ENCODE measurements at regions not wholly inside any gene's neighbourhood (a gene's known extent, or its start where the extent isn't known, plus 50 kb on each side); places are given as distances from the start of the nearest gene placed in this dataset.

- Mint-ChIP-seq H3K9me3 (no peaks in the 10 kb centered on the region), H3K27ac (no peak overlapping the region), H3K4me3 (no peak overlapping the region), H3K36me3 (ENCODE audit: low read depth) (no peaks in the 10 kb centered on the region), H3K4me1 (ENCODE audit: low read depth) (peaks cover 5% of the 10 kb centered on the region), H3K27me3 (ENCODE audit: insufficient read depth) (peaks cover 1% of the 10 kb centered on the region)
- intact Hi-C loops (cut with micrococcal nuclease), result loop anchor here (10.0 kb wide), 1 partner anchor 676 kb away; no protein-coding TSS in a partner anchor
- DNase-seq (ENCODE audit: low spot score), result no peak
Measured at GRCh38 chr10:104578671-104579070, 62.4 kb upstream of the SORCS3 start.

- Mint-ChIP-seq H3K4me3 (no peak overlapping the region), H3K9me3 (no peaks in the 10 kb centered on the region), H3K27ac (no peak overlapping the region), H3K36me3 (ENCODE audit: low read depth) (no peaks in the 10 kb centered on the region), H3K27me3 (ENCODE audit: insufficient read depth) (peaks cover 1% of the 10 kb centered on the region), H3K4me1 (ENCODE audit: low read depth) (peaks cover 5% of the 10 kb centered on the region)
- intact Hi-C loops (cut with micrococcal nuclease), result loop anchor here (10.0 kb wide), 1 partner anchor 676 kb away; no protein-coding TSS in a partner anchor
- DNase-seq (ENCODE audit: low spot score), result no peak
Measured at GRCh38 chr10:104579136-104579535, 62.0 kb upstream of the SORCS3 start.

GRCh38 chr10:104580321-104580720 is 60.8 kb upstream of the SORCS3 start:
- no peak overlapping the region for H3K27ac Mint-ChIP-seq
- H3K4me3 Mint-ChIP-seq, result no peak overlapping the region
- H3K36me3 Mint-ChIP-seq (ENCODE audit: low read depth), result no peaks in the 10 kb centered on the region
- no peak for DNase-seq (ENCODE audit: low spot score)
- H3K9me3 Mint-ChIP-seq, result no peaks in the 10 kb centered on the region
- H3K4me1 Mint-ChIP-seq (ENCODE audit: low read depth), result peaks cover 5% of the 10 kb centered on the region
- peaks cover 1% of the 10 kb centered on the region for H3K27me3 Mint-ChIP-seq (ENCODE audit: insufficient read depth)
- intact Hi-C loops (cut with micrococcal nuclease), result loop anchor here (1.0 kb wide), 1 partner anchor 34 kb away; no protein-coding TSS in a partner anchor

GRCh38 chr10:104580774-104581675 is 60.1 kb upstream of the SORCS3 start:
- Mint-ChIP-seq H3K27ac (no peak overlapping the region), H3K36me3 (ENCODE audit: low read depth) (no peaks in the 10 kb centered on the region), H3K4me1 (ENCODE audit: low read depth) (peaks cover 5% of the 10 kb centered on the region), H3K27me3 (ENCODE audit: insufficient read depth) (peaks cover 1% of the 10 kb centered on the region), H3K9me3 (no peaks in the 10 kb centered on the region), H3K4me3 (no peak overlapping the region)
- DNase-seq (ENCODE audit: low spot score), result peak; percentile 38
- intact Hi-C loops (cut with micrococcal nuclease), result loop anchor here (1.0 kb wide), 1 partner anchor 33 kb away; no protein-coding TSS in a partner anchor

- H3K36me3 Mint-ChIP-seq (ENCODE audit: low read depth), result no peaks in the 10 kb centered on the region
- intact Hi-C loops (cut with micrococcal nuclease), result no loop called here
- H3K9me3 Mint-ChIP-seq, result no peaks in the 10 kb centered on the region
Measured at GRCh38 chr10:104581884-104582601, 59.0 kb upstream of the SORCS3 start.

GRCh38 chr10:104582602-104582951 is 58.5 kb upstream of the SORCS3 start:
- H3K36me3 Mint-ChIP-seq (ENCODE audit: low read depth), result no peaks in the 10 kb centered on the region
- H3K27me3 Mint-ChIP-seq (ENCODE audit: insufficient read depth), result peaks cover 4% of the 10 kb centered on the region
- H3K27ac Mint-ChIP-seq, result no peak overlapping the region
- no peak for DNase-seq (ENCODE audit: low spot score)
- peaks cover 5% of the 10 kb centered on the region for H3K4me1 Mint-ChIP-seq (ENCODE audit: low read depth)
- H3K9me3 Mint-ChIP-seq, result no peaks in the 10 kb centered on the region
- H3K4me3 Mint-ChIP-seq, result no peak overlapping the region
- intact Hi-C loops (cut with micrococcal nuclease), result no loop called here

More at GRCh38 chr10:104581884-104582601, 59.0 kb upstream of the SORCS3 start:
- no peak overlapping the region for H3K27ac Mint-ChIP-seq
- DNase-seq (ENCODE audit: low spot score), result no peak
- peaks cover 3% of the 10 kb centered on the region for H3K27me3 Mint-ChIP-seq (ENCODE audit: insufficient read depth)
- H3K4me1 Mint-ChIP-seq (ENCODE audit: low read depth), result peaks cover 5% of the 10 kb centered on the region
- H3K4me3 Mint-ChIP-seq, result no peak overlapping the region

- no peaks in the 10 kb centered on the region for H3K36me3 Mint-ChIP-seq (ENCODE audit: low read depth)
- no peaks in the 10 kb centered on the region for H3K9me3 Mint-ChIP-seq
- no peak overlapping the region for H3K27ac Mint-ChIP-seq
- intact Hi-C loops (cut with micrococcal nuclease), result no loop called here
- DNase-seq (ENCODE audit: low spot score), result no peak
- H3K4me1 Mint-ChIP-seq (ENCODE audit: low read depth), result peaks cover 5% of the 10 kb centered on the region
- H3K4me3 Mint-ChIP-seq, result no peak overlapping the region
- H3K27me3 Mint-ChIP-seq (ENCODE audit: insufficient read depth), result peaks cover 5% of the 10 kb centered on the region
Measured at GRCh38 chr10:104582966-104583365, 58.1 kb upstream of the SORCS3 start.

- Mint-ChIP-seq H3K9me3 (no peaks in the 10 kb centered on the region), H3K4me1 (ENCODE audit: low read depth) (peaks cover 5% of the 10 kb centered on the region), H3K4me3 (no peak overlapping the region), H3K27ac (no peak overlapping the region), H3K36me3 (ENCODE audit: low read depth) (no peaks in the 10 kb centered on the region), H3K27me3 (ENCODE audit: insufficient read depth) (peaks cover 5% of the 10 kb centered on the region)
- intact Hi-C loops (cut with micrococcal nuclease), result no loop called here
- DNase-seq (ENCODE audit: low spot score), result no peak
Measured at GRCh38 chr10:104584541-104584940, 56.5 kb upstream of the SORCS3 start.

GRCh38 chr10:104587751-104588150 is 53.3 kb upstream of the SORCS3 start:
- Mint-ChIP-seq H3K27ac (no peak overlapping the region), H3K36me3 (ENCODE audit: low read depth) (no peaks in the 10 kb centered on the region), H3K4me3 (no peak overlapping the region), H3K4me1 (ENCODE audit: low read depth) (no peaks in the 10 kb centered on the region), H3K27me3 (ENCODE audit: insufficient read depth) (peaks cover 4% of the 10 kb centered on the region), H3K9me3 (no peaks in the 10 kb centered on the region)
- intact Hi-C loops (cut with micrococcal nuclease), result no loop called here
- no peak for DNase-seq (ENCODE audit: low spot score)

- no peak for DNase-seq (ENCODE audit: low spot score)
- Mint-ChIP-seq H3K27ac (no peak overlapping the region), H3K36me3 (ENCODE audit: low read depth) (no peaks in the 10 kb centered on the region), H3K27me3 (ENCODE audit: insufficient read depth) (peaks cover 4% of the 10 kb centered on the region), H3K4me1 (ENCODE audit: low read depth) (no peaks in the 10 kb centered on the region), H3K4me3 (no peak overlapping the region), H3K9me3 (no peaks in the 10 kb centered on the region)
- intact Hi-C loops (cut with micrococcal nuclease), result no loop called here
Measured at GRCh38 chr10:104589431-104589830, 51.7 kb upstream of the SORCS3 start.

- H3K36me3 Mint-ChIP-seq (ENCODE audit: low read depth), result no peaks in the 10 kb centered on the region
- intact Hi-C loops (cut with micrococcal nuclease), result no loop called here
- H3K27ac Mint-ChIP-seq, result no peak overlapping the region
- peaks cover 4% of the 10 kb centered on the region for H3K27me3 Mint-ChIP-seq (ENCODE audit: insufficient read depth)
- no peak for DNase-seq (ENCODE audit: low spot score)
- H3K4me3 Mint-ChIP-seq, result no peak overlapping the region
- H3K4me1 Mint-ChIP-seq (ENCODE audit: low read depth), result no peaks in the 10 kb centered on the region
- no peaks in the 10 kb centered on the region for H3K9me3 Mint-ChIP-seq
Measured at GRCh38 chr10:104589871-104590270, 51.2 kb upstream of the SORCS3 start.
